ENCODE measurements at regions not wholly inside any gene's neighbourhood (a gene's known extent, or its start where the extent isn't known, plus 50 kb on each side); places are given as distances from the start of the nearest gene placed in this dataset.

DNA sequence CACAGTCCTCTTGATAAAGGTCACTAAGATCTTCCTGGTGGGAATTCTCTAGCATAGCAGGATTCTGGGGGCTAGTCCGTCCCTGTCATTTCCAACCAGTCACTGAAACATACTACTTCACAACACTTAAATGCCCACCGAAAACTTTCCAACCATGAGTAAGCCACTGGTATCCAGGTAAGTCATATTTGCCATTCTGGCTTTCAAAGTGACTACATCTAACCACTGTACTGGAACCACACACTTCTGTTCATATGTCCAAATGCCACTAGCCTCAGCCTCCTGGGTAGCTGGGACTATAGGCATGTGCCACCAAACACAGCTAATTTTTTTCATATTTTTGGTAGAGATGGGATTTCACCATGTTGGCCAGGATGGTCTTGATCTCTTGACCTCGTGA, 64.3 kb upstream of the VANGL1 start:
- Histone ChIP-seq H3K36me3 (no peaks in the 10 kb centered on the region), H3K27me3 (no peaks in the 10 kb centered on the region), H3K4me3 (no peak overlapping the region), H3K4me1 (no peaks in the 10 kb centered on the region), H3K9me3 (peaks cover 0 to 21% (median 0%) of the 10 kb centered on the region in 4 donors), H3K27ac (no peak overlapping the region)
- TF ChIP-seq EP300 (IDR thresholded peaks at IDR 0.05) (no peak), POLR2A (IDR thresholded peaks at IDR 0.05) (no peak)
- TF ChIP-seq, protein P1, sequence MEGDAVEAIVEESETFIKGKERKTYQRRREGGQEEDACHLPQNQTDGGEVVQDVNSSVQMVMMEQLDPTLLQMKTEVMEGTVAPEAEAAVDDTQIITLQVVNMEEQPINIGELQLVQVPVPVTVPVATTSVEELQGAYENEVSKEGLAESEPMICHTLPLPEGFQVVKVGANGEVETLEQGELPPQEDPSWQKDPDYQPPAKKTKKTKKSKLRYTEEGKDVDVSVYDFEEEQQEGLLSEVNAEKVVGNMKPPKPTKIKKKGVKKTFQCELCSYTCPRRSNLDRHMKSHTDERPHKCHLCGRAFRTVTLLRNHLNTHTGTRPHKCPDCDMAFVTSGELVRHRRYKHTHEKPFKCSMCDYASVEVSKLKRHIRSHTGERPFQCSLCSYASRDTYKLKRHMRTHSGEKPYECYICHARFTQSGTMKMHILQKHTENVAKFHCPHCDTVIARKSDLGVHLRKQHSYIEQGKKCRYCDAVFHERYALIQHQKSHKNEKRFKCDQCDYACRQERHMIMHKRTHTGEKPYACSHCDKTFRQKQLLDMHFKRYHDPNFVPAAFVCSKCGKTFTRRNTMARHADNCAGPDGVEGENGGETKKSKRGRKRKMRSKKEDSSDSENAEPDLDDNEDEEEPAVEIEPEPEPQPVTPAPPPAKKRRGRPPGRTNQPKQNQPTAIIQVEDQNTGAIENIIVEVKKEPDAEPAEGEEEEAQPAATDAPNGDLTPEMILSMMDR (IDR thresholded peaks at IDR 0.05): no peak
- no peak for DNase-seq (ENCODE audit: low spot score in 2 of 2)
- 93 to 94% methylated on average over 3 of the region's 3 CpGs for WGBS, 2 donors

DNA sequence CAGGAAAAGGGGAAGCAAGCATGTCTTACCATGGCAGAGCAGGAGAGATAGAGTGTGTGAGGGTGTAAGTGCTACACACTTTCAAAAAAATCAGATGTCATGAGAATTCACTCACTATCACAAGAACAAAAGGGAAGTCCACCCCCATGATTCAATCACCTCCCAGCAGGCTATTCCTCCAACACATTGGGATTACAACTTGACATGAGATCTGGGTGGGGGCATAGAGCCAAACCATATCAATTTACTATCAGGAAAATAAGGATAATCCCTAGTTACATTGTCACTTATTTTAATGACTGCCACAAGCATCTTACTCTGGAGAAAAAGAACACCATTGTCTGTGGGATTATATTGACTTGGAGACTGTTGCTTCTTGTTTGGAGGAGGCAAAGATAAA, 66.1 kb upstream of the VANGL1 start:
- TF ChIP-seq POLR2A (IDR thresholded peaks at IDR 0.05) (no peak), EP300 (IDR thresholded peaks at IDR 0.05) (no peak)
- TF ChIP-seq, protein P1 (IDR thresholded peaks at IDR 0.05): no peak
- H3K36me3 ChIP-seq: no peaks in the 10 kb centered on the region
- H3K4me1 ChIP-seq: no peaks in the 10 kb centered on the region
- no peaks in the 10 kb centered on the region for H3K27me3 ChIP-seq
- H3K27ac ChIP-seq: no peak overlapping the region
- H3K9me3 ChIP-seq: peaks cover 0 to 23% (median 0%) of the 10 kb centered on the region in 4 donors
- H3K4me3 ChIP-seq: no peak overlapping the region
- DNase-seq (ENCODE audit: low spot score in 2 of 2): no peak

DNA sequence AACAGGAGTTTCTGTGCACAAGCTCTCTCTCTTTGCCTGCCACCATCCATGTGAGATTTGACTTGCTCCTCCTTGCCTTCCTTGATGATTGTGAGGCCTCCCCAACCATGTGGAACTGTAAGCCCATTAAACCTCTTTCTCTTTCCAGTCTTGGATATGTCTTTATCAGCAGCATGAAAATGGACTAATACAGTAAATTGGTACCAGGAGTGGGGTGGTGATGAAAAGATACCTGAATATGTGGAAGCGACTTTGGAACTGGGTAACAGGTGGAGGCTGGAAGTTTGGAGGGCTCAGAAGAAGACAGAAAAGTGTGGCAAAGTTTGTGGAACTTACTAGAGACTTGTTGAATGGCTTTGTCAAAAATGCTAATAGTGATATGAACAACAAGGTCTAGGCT, 69.1 kb upstream of the VANGL1 start:
- WGBS, 2 donors: 85 to 93% methylated on average over 1 of the region's 1 CpG
- no peak for DNase-seq (ENCODE audit: low spot score in 2 of 2)
- Histone ChIP-seq H3K36me3 (no peaks in the 10 kb centered on the region), H3K27me3 (no peaks in the 10 kb centered on the region), H3K9me3 (peaks cover 0 to 24% (median 0%) of the 10 kb centered on the region in 4 donors), H3K4me3 (no peak overlapping the region), H3K4me1 (no peaks in the 10 kb centered on the region), H3K27ac (no peak overlapping the region)
- TF ChIP-seq EP300 (IDR thresholded peaks at IDR 0.05): no peak
- TF ChIP-seq, protein P1 (IDR thresholded peaks at IDR 0.05): no peak
- TF ChIP-seq POLR2A (IDR thresholded peaks at IDR 0.05): no peak

DNA sequence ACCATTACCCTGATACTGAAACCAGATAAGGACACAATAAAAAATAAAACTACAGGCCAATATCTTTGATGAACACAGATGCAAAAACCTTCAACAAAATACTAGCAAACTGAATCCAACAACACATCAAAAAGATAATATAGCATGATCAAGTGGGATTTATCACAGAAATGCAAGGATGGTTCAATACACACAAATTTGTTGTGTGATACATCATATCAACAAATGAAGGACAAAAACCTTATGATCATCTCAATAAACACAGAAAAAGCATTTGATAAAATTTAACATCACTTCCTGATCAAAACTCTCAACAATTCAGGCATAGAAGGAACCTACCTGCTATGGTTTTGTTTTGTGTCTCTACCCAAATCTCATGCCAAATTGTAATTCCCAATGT, 74.3 kb upstream of the VANGL1 start:
- Histone ChIP-seq H3K9me3 (peaks cover 0 to 17% (median 3%) of the 10 kb centered on the region in 4 donors), H3K4me3 (no peak overlapping the region), H3K27me3 (no peaks in the 10 kb centered on the region), H3K27ac (no peak overlapping the region), H3K4me1 (peaks cover 0 to 6% (median 0%) of the 10 kb centered on the region in 4 donors), H3K36me3 (no peaks in the 10 kb centered on the region)
- DNase-seq (ENCODE audit: low spot score in 2 of 2): no peak
- TF ChIP-seq POLR2A (IDR thresholded peaks at IDR 0.05) (no peak), EP300 (IDR thresholded peaks at IDR 0.05) (no peak)
- TF ChIP-seq, protein P1 (IDR thresholded peaks at IDR 0.05): no peak

DNA sequence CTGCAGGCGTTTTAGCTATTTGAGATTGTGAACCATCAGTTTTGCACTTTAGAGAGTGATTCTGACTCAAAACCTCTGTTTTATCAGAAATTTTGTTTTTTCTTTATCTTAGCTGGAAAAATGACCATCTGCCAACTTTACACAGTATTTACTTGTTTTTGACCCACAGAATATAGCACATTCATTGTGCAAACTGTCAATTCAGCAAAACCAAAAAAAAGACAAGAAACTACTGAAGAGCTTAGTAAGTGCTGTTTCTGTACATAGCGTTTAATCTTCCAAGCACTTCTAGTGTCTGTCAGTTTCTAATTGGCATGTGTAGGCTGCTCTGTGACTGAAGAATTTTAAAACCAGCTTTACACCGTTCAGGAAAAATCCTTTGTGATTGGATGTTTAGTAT, 76.0 kb upstream of the VANGL1 start:
- Histone ChIP-seq H3K4me1 (peaks cover 0 to 6% (median 0%) of the 10 kb centered on the region in 4 donors), H3K36me3 (no peaks in the 10 kb centered on the region), H3K27ac (no peak overlapping the region), H3K27me3 (no peaks in the 10 kb centered on the region), H3K9me3 (peaks cover 0 to 16% (median 3%) of the 10 kb centered on the region in 4 donors), H3K4me3 (no peak overlapping the region)
- DNase-seq (ENCODE audit: low spot score in 2 of 2): no peak
- 36 to 37% methylated on average over 3 of the region's 3 CpGs for WGBS, 2 donors
- TF ChIP-seq EP300 (IDR thresholded peaks at IDR 0.05) (no peak), POLR2A (IDR thresholded peaks at IDR 0.05) (no peak)
- TF ChIP-seq, protein P1 (IDR thresholded peaks at IDR 0.05): no peak
